ENCODE measurements at regions not wholly inside any gene's neighbourhood (a gene's known extent, or its start where the extent isn't known, plus 50 kb on each side); places are given as distances from the start of the nearest gene placed in this dataset.
A peak's percentile ranks its signal among the peaks of the same experiment; 100 is the strongest.

GRCh38 chr10:22767859-22768258, 53.5 kb upstream of the PIP4K2A start:
- TF ChIP-seq MAX (IDR thresholded peaks at IDR 0.05) = no peak
- TF ChIP-seq, protein P1, sequence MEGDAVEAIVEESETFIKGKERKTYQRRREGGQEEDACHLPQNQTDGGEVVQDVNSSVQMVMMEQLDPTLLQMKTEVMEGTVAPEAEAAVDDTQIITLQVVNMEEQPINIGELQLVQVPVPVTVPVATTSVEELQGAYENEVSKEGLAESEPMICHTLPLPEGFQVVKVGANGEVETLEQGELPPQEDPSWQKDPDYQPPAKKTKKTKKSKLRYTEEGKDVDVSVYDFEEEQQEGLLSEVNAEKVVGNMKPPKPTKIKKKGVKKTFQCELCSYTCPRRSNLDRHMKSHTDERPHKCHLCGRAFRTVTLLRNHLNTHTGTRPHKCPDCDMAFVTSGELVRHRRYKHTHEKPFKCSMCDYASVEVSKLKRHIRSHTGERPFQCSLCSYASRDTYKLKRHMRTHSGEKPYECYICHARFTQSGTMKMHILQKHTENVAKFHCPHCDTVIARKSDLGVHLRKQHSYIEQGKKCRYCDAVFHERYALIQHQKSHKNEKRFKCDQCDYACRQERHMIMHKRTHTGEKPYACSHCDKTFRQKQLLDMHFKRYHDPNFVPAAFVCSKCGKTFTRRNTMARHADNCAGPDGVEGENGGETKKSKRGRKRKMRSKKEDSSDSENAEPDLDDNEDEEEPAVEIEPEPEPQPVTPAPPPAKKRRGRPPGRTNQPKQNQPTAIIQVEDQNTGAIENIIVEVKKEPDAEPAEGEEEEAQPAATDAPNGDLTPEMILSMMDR (IDR thresholded peaks at IDR 0.05; ENCODE audit: low read depth, low read length, missing input control) = no peak
- no peak for TF ChIP-seq FOXA1 (IDR thresholded peaks at IDR 0.05)
- no peak for TF ChIP-seq GABPA (IDR thresholded peaks at IDR 0.05 in 1 of 2, conservative IDR thresholded peaks at IDR 0.05 in 1 of 2)
- TF ChIP-seq REST (IDR thresholded peaks at IDR 0.05) = no peak
- TF ChIP-seq RAD21 (IDR thresholded peaks at IDR 0.05) = peak in 1 of 2 donors; percentile 10
